ENCODE measurements at regions not wholly inside any gene's neighbourhood (a gene's known extent, or its start where the extent isn't known, plus 50 kb on each side); places are given as distances from the start of the nearest gene placed in this dataset.

- Histone ChIP-seq H3K9ac (ENCODE audit: low read length in 5 of 5) (no peak overlapping the region), H3K4me3 (ENCODE audit: low read depth in 1 of 5, low read length in 5 of 5) (no peak overlapping the region), H3K4me1 (ENCODE audit: control insufficient read depth in 5 of 5, insufficient read depth in 5 of 5, low read length in 5 of 5) (peaks cover 0 to 14% (median 10%) of the 10 kb centered on the region in 5 donors), H3K9me3 (ENCODE audit: control insufficient read depth in 5 of 5, low read length in 5 of 5) (no peaks in the 10 kb centered on the region), H3K27me3 (ENCODE audit: control insufficient read depth in 5 of 5, insufficient read depth in 4 of 5, low read length in 5 of 5) (peaks cover 0 to 9% (median 7%) of the 10 kb centered on the region in 5 donors), H3K27ac (ENCODE audit: low read depth, low read length) (no peak overlapping the region), H3K36me3 (ENCODE audit: control insufficient read depth in 5 of 5, insufficient read depth in 5 of 5, low read length in 5 of 5) (no peaks in the 10 kb centered on the region)
Observed at GRCh38 chr2:126973745-126974144, 75.1 kb downstream of the TEX51 start.

GRCh38 chr2:126975671-126976655 is 77.3 kb downstream of the TEX51 start:
- Histone ChIP-seq H3K9ac (ENCODE audit: low read length in 5 of 5) (no peak overlapping the region), H3K9me3 (ENCODE audit: control insufficient read depth in 5 of 5, low read length in 5 of 5) (no peaks in the 10 kb centered on the region), H3K36me3 (ENCODE audit: control insufficient read depth in 5 of 5, insufficient read depth in 5 of 5, low read length in 5 of 5) (no peaks in the 10 kb centered on the region), H3K27ac (ENCODE audit: low read depth, low read length) (no peak overlapping the region), H3K27me3 (ENCODE audit: control insufficient read depth in 5 of 5, insufficient read depth in 4 of 5, low read length in 5 of 5) (peaks cover 0 to 5% (median 0%) of the 10 kb centered on the region in 5 donors), H3K4me3 (ENCODE audit: low read depth in 1 of 5, low read length in 5 of 5) (no peak overlapping the region), H3K4me1 (ENCODE audit: control insufficient read depth in 5 of 5, insufficient read depth in 5 of 5, low read length in 5 of 5) (peaks cover 0 to 14% (median 10%) of the 10 kb centered on the region in 5 donors)

GRCh38 chr2:126976721-126977328 is 78.1 kb downstream of the TEX51 start:
- H3K9me3 ChIP-seq (ENCODE audit: control insufficient read depth in 5 of 5, low read length in 5 of 5) = no peaks in the 10 kb centered on the region
- no peak overlapping the region for H3K4me3 ChIP-seq (ENCODE audit: low read depth in 1 of 5, low read length in 5 of 5)
- peaks cover 0 to 7% (median 6%) of the 10 kb centered on the region in 5 donors for H3K4me1 ChIP-seq (ENCODE audit: control insufficient read depth in 5 of 5, insufficient read depth in 5 of 5, low read length in 5 of 5)
- no peak overlapping the region for H3K9ac ChIP-seq (ENCODE audit: low read length in 5 of 5)
- no peak overlapping the region for H3K27ac ChIP-seq (ENCODE audit: low read depth, low read length)
- no peaks in the 10 kb centered on the region for H3K36me3 ChIP-seq (ENCODE audit: control insufficient read depth in 5 of 5, insufficient read depth in 5 of 5, low read length in 5 of 5)
- H3K27me3 ChIP-seq (ENCODE audit: control insufficient read depth in 5 of 5, insufficient read depth in 4 of 5, low read length in 5 of 5) = peaks cover 0 to 5% (median 0%) of the 10 kb centered on the region in 5 donors

- Histone ChIP-seq H3K9ac (ENCODE audit: low read length in 5 of 5) (no peak overlapping the region), H3K27ac (ENCODE audit: low read depth, low read length) (no peak overlapping the region), H3K36me3 (ENCODE audit: control insufficient read depth in 5 of 5, insufficient read depth in 5 of 5, low read length in 5 of 5) (no peaks in the 10 kb centered on the region), H3K4me3 (ENCODE audit: low read depth in 1 of 5, low read length in 5 of 5) (no peak overlapping the region), H3K4me1 (ENCODE audit: control insufficient read depth in 5 of 5, insufficient read depth in 5 of 5, low read length in 5 of 5) (no peaks in the 10 kb centered on the region), H3K27me3 (ENCODE audit: control insufficient read depth in 5 of 5, insufficient read depth in 4 of 5, low read length in 5 of 5) (peaks cover 0 to 5% (median 0%) of the 10 kb centered on the region in 5 donors), H3K9me3 (ENCODE audit: control insufficient read depth in 5 of 5, low read length in 5 of 5) (no peaks in the 10 kb centered on the region)
Observed at GRCh38 chr2:126978333-126978732, 79.6 kb downstream of the TEX51 start.

- Histone ChIP-seq H3K9me3 (ENCODE audit: control insufficient read depth in 5 of 5, low read length in 5 of 5) (no peaks in the 10 kb centered on the region), H3K4me1 (ENCODE audit: control insufficient read depth in 5 of 5, insufficient read depth in 5 of 5, low read length in 5 of 5) (no peaks in the 10 kb centered on the region), H3K4me3 (ENCODE audit: low read depth in 1 of 5, low read length in 5 of 5) (no peak overlapping the region), H3K9ac (ENCODE audit: low read length in 5 of 5) (no peak overlapping the region), H3K36me3 (ENCODE audit: control insufficient read depth in 5 of 5, insufficient read depth in 5 of 5, low read length in 5 of 5) (no peaks in the 10 kb centered on the region), H3K27ac (ENCODE audit: low read depth, low read length) (no peak overlapping the region), H3K27me3 (ENCODE audit: control insufficient read depth in 5 of 5, insufficient read depth in 4 of 5, low read length in 5 of 5) (peaks cover 0 to 5% (median 0%) of the 10 kb centered on the region in 5 donors)
Observed at GRCh38 chr2:126979039-126980003, 80.6 kb downstream of the TEX51 start.

DNA sequence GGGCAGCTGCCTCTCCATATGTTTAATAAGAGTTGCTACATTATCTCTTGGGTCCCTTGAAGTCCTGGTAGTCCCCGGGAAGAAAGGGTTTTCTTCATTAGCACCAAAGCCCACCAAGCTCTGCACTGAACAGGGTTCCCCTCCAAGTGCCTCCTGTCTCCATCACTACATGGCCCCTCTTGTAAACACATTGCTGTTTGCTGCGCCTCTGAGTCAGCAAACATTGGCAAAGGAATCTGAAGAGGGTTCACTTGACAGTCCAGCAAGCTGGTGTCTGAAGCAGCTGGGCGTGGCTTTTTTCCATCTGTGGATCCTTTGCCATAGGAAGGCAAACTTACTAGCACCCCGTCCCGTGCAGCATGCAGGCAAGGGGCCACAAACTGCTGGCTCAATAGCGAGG is 82.8 kb downstream of the TEX51 start:
- H3K9ac ChIP-seq (ENCODE audit: low read length in 5 of 5) = no peak overlapping the region
- H3K27me3 ChIP-seq (ENCODE audit: control insufficient read depth in 5 of 5, insufficient read depth in 4 of 5, low read length in 5 of 5) = peaks cover 0 to 5% (median 0%) of the 10 kb centered on the region in 5 donors
- no peaks in the 10 kb centered on the region for H3K4me1 ChIP-seq (ENCODE audit: control insufficient read depth in 5 of 5, insufficient read depth in 5 of 5, low read length in 5 of 5)
- no peak overlapping the region for H3K4me3 ChIP-seq (ENCODE audit: low read depth in 1 of 5, low read length in 5 of 5)
- H3K9me3 ChIP-seq (ENCODE audit: control insufficient read depth in 5 of 5, low read length in 5 of 5) = no peaks in the 10 kb centered on the region
- no peaks in the 10 kb centered on the region for H3K36me3 ChIP-seq (ENCODE audit: control insufficient read depth in 5 of 5, insufficient read depth in 5 of 5, low read length in 5 of 5)
- H3K27ac ChIP-seq (ENCODE audit: low read depth, low read length) = no peak overlapping the region

DNA sequence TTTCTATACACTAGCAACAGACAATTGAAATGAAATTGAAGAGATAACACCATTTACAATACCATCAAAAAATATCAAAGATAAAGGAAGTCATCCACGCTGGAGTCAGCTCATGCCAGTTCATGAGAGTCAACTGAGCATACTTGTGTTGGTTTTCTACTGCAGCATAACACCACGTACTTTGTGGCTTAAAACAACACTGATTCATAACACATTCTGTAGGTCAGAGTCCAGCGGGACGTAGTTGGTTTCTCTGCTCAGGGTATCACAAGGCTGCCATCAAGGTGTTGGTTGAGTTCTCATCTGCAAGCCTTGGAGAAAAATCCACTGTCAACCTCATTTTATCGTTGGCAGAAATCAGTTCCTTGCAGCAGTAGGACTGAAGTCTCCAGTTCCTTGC is 84.2 kb downstream of the TEX51 start:
- Histone ChIP-seq H3K36me3 (ENCODE audit: control insufficient read depth in 5 of 5, insufficient read depth in 5 of 5, low read length in 5 of 5) (no peaks in the 10 kb centered on the region), H3K27me3 (ENCODE audit: control insufficient read depth in 5 of 5, insufficient read depth in 4 of 5, low read length in 5 of 5) (peaks cover 0 to 5% (median 0%) of the 10 kb centered on the region in 5 donors), H3K4me1 (ENCODE audit: control insufficient read depth in 5 of 5, insufficient read depth in 5 of 5, low read length in 5 of 5) (no peaks in the 10 kb centered on the region), H3K9ac (ENCODE audit: low read length in 5 of 5) (no peak overlapping the region), H3K27ac (ENCODE audit: low read depth, low read length) (no peak overlapping the region), H3K9me3 (ENCODE audit: control insufficient read depth in 5 of 5, low read length in 5 of 5) (no peaks in the 10 kb centered on the region), H3K4me3 (ENCODE audit: low read depth in 1 of 5, low read length in 5 of 5) (no peak overlapping the region)

DNA sequence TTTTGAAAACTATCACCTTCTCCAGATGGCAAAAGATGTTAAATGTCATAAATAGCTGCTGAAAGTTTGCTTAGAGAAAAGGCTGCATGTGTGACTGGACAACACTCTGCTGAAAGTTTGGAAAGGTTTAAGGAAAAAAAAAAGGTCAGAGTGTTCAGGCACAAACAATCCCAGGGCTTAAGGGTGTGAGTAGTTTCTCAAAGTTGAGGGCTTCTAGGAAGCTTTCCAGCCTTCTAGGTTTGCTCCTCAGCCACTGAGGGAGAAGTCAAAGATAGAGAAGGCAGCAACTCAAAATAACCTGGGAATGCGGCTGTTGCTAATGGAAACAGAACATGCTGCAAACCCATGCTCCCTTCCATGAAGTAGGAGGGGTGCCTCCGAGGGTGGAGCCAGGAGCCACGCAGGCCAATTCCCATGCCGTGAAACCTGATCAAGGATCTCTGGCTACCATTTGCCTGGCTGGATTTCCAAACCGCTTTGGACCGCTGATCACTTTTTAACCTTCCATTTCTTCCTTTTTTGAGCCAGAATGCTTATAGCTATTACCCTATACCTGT is 88.0 kb downstream of the TEX51 start:
- no peak overlapping the region for H3K9ac ChIP-seq (ENCODE audit: low read length in 5 of 5)
- H3K4me3 ChIP-seq (ENCODE audit: low read depth in 1 of 5, low read length in 5 of 5) = no peak overlapping the region
- H3K27me3 ChIP-seq (ENCODE audit: control insufficient read depth in 5 of 5, insufficient read depth in 4 of 5, low read length in 5 of 5) = peaks cover 0 to 10% (median 5%) of the 10 kb centered on the region in 5 donors
- H3K4me1 ChIP-seq (ENCODE audit: control insufficient read depth in 5 of 5, insufficient read depth in 5 of 5, low read length in 5 of 5) = no peaks in the 10 kb centered on the region
- H3K27ac ChIP-seq (ENCODE audit: low read depth, low read length) = no peak overlapping the region
- H3K36me3 ChIP-seq (ENCODE audit: control insufficient read depth in 5 of 5, insufficient read depth in 5 of 5, low read length in 5 of 5) = no peaks in the 10 kb centered on the region
- H3K9me3 ChIP-seq (ENCODE audit: control insufficient read depth in 5 of 5, low read length in 5 of 5) = peaks cover 0 to 5% (median 0%) of the 10 kb centered on the region in 5 donors

DNA sequence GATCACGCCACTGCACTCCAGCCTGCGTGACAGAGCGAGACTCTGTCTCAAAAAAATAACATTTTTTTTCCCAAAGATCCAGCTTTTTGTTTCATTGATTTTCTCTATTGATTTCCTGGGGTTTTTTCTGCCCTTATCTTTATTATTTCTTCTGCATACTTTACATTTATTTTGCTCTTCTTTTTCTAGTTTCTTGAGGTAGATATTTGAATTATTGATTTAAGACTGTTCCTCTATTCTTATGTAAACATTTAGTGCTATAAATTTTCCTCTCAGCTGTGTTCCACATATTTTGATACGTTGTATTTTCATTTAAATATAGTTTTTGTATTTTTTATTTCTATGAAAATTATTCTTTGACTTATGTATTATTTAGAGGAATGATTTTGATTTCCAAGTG is 89.8 kb downstream of the TEX51 start:
- peaks cover 0 to 10% (median 8%) of the 10 kb centered on the region in 5 donors for H3K27me3 ChIP-seq (ENCODE audit: control insufficient read depth in 5 of 5, insufficient read depth in 4 of 5, low read length in 5 of 5)
- H3K36me3 ChIP-seq (ENCODE audit: control insufficient read depth in 5 of 5, insufficient read depth in 5 of 5, low read length in 5 of 5) = no peaks in the 10 kb centered on the region
- no peaks in the 10 kb centered on the region for H3K4me1 ChIP-seq (ENCODE audit: control insufficient read depth in 5 of 5, insufficient read depth in 5 of 5, low read length in 5 of 5)
- peaks cover 0 to 5% (median 0%) of the 10 kb centered on the region in 5 donors for H3K9me3 ChIP-seq (ENCODE audit: control insufficient read depth in 5 of 5, low read length in 5 of 5)
- H3K27ac ChIP-seq (ENCODE audit: low read depth, low read length) = no peak overlapping the region
- H3K4me3 ChIP-seq (ENCODE audit: low read depth in 1 of 5, low read length in 5 of 5) = no peak overlapping the region
- H3K9ac ChIP-seq (ENCODE audit: low read length in 5 of 5) = no peak overlapping the region
